Memory B cell (primary cell): ENCODE measurements at regions not wholly inside any gene's neighbourhood (a gene's known extent, or its start where the extent isn't known, plus 50 kb on each side); places are given as distances from the start of the nearest gene placed in this dataset.

Experiments used
- ATAC-seq: fragments of 150-1000 bp; cut with Tn5 transposase; 2 replicates; pipeline ENCODE4 v1.10.0; 2021; ENCODE audit warnings: low read depth, mild to moderate bottlenecking, moderate library complexity
- DNase-seq, 2 donors: peaks; one replicate each; pipeline ENCODE4 v3.0.0; 2022; ENCODE audit warnings: low spot score in 2 of 2
- H3K27ac Mint-ChIP-seq: one replicate; pipeline ENCODE4 v1.8.0; 2022; ENCODE audit warnings: mild to moderate bottlenecking, moderate library complexity, mixed read lengths
- H3K27me3 Mint-ChIP-seq: one replicate; pipeline ENCODE4 v1.8.0; 2022; ENCODE audit warnings: mixed read lengths
- H3K36me3 Mint-ChIP-seq: one replicate; pipeline ENCODE4 v1.8.0; 2022; ENCODE audit warnings: mild to moderate bottlenecking, mixed read lengths
- H3K4me1 Mint-ChIP-seq: one replicate; pipeline ENCODE4 v1.8.0; 2022; ENCODE audit warnings: mixed read lengths
- H3K4me3 Mint-ChIP-seq: one replicate; pipeline ENCODE4 v1.8.0; 2022; ENCODE audit warnings: mild to moderate bottlenecking, moderate library complexity, mixed read lengths
- H3K9me3 Mint-ChIP-seq: one replicate; pipeline ENCODE4 v1.8.0; 2022; ENCODE audit warnings: mixed read lengths

DNA sequence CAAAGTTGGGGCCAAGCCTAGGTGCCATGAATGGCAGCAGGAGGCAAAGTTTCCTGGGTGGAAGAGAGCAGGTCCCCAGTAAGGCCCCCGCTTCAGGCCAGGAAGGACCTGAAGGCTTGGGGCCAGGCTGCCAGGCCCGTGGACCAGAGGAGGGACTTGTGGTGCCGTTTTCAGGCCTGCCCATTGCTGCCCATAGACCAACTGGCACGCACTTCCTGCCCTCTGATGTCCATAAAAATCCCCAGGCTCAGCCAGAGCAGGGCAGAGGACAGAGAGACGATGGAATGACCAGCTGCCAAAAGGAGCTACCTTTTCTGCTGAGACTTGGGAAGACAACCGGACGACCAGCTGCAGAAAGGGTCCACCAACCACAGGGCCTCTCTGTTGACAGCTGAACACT, 1205.5 kb downstream of the ARAP2 start:
- no peaks in the 10 kb centered on the region for H3K4me1 Mint-ChIP-seq
- ATAC-seq: no peak
- no peaks in the 10 kb centered on the region for H3K36me3 Mint-ChIP-seq
- peaks cover 4% of the 10 kb centered on the region for H3K9me3 Mint-ChIP-seq
- no peaks in the 10 kb centered on the region for H3K27me3 Mint-ChIP-seq
- no peak for DNase-seq
- H3K27ac Mint-ChIP-seq: no peak overlapping the region
- H3K4me3 Mint-ChIP-seq: no peak overlapping the region

DNA sequence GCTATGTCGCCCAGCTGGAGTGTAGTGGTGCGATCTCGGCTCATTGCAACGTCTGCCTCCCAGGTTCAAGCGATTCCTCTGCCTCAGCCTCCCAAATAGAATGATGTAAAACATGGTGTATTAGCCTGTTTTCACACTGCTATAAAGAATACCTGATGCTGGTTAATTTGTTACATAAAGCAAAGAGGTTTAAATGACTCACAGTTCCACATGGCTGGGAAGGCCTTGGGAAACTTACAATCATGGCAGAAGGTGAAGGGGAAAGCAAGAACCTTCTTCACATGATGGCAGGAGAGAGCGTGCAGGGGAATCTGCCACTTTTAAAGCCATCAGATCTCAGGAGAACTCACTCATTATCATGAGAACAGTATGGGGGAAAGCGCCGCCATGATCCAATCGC, 1191.8 kb downstream of the ARAP2 start:
- no peak for DNase-seq
- H3K36me3 Mint-ChIP-seq: no peaks in the 10 kb centered on the region
- H3K27me3 Mint-ChIP-seq: no peaks in the 10 kb centered on the region
- no peak overlapping the region for H3K27ac Mint-ChIP-seq
- no peaks in the 10 kb centered on the region for H3K9me3 Mint-ChIP-seq
- no peak overlapping the region for H3K4me3 Mint-ChIP-seq
- H3K4me1 Mint-ChIP-seq: no peaks in the 10 kb centered on the region
- ATAC-seq: no peak

DNA sequence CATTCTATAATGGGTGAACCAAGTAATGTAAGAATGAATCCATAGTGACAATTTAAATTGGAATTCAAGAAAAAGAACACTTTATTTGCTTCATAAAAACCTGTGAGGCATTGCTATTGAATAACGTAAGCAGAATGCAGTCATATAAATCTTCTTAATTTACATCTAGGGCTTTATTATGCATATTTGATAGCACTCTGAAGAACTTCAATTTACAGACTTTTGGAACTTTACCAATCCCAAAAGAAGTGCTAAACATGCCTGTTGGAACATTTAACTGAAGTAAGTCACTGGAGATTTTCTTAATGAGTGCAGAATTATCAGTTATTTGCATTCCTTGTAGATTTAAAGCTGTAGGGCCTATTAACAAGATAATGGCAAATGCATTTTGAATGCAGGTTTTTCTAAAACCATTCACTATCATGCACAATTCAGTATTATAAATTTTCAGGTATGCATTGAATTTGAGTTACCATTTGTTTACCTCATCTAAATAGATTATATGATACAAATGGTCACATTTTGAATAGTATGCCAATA, 1181.2 kb downstream of the ARAP2 start:
- no peaks in the 10 kb centered on the region for H3K4me1 Mint-ChIP-seq
- H3K27ac Mint-ChIP-seq: no peak overlapping the region
- H3K27me3 Mint-ChIP-seq: no peaks in the 10 kb centered on the region
- H3K36me3 Mint-ChIP-seq: no peaks in the 10 kb centered on the region
- H3K9me3 Mint-ChIP-seq: no peaks in the 10 kb centered on the region
- no peak for ATAC-seq
- no peak overlapping the region for H3K4me3 Mint-ChIP-seq
- DNase-seq: no peak

DNA sequence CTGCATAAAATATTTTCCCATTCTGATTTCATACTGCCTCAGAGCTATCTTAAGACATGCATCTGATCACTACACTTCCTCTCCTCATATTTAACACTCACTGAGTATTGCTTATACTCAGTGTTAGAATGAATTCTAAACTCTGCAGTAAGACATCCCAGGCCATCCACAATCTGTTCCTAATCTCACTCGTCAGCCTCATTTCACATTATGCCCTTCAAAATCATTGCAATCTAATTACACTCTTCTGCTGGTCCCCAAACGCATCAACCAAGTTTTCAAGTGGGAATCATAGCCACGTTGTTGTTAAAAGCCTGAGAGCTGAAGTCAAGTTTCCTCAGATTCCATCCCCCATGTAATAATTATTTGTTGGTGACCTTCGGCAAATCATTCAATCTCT, 1177.9 kb downstream of the ARAP2 start:
- Mint-ChIP-seq H3K36me3 (no peaks in the 10 kb centered on the region), H3K27ac (no peak overlapping the region), H3K4me1 (no peaks in the 10 kb centered on the region), H3K27me3 (no peaks in the 10 kb centered on the region), H3K4me3 (no peak overlapping the region), H3K9me3 (no peaks in the 10 kb centered on the region)
- ATAC-seq: no peak
- DNase-seq: no peak

DNA sequence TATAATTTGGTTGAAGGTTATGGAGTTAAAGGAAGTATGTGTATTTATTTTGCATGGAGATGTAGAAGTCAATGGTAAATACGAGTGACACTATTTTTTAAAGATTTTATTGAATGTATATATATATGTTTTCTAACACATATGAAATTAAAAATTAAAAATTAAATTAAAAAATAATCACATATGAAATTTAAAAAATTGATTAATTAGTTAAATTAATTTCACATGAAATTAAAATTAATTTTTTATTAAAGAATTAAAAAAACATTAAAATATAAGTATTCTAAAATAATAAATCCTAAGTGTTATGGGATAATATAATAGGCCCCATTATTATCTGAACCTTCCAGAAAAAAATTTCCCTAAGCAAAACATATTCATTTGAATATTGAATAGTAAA, 1163.5 kb downstream of the ARAP2 start:
- Mint-ChIP-seq H3K4me3 (no peak overlapping the region), H3K27ac (no peak overlapping the region), H3K4me1 (no peaks in the 10 kb centered on the region), H3K36me3 (no peaks in the 10 kb centered on the region), H3K9me3 (peaks cover 6% of the 10 kb centered on the region), H3K27me3 (no peaks in the 10 kb centered on the region)
- no peak for DNase-seq
- ATAC-seq: no peak

DNA sequence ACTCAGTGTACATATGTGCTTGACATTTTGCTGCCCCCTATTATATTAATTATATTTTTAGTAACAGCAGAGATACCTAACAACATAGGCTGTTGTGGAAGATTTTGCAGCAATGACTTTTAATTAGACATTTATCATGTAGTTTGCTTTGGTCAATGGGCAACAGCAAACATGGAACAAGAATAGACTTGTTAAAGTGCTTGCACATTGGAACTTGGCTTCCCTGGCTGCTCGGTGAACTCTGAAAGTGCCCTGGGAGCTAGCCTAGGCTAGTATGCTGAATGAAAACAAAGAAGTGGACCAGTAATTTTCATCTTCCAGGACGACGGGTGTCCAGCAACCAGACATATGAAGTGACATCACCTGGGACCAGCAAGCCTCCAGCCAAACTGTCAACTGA, 1157.1 kb downstream of the ARAP2 start:
- H3K27me3 Mint-ChIP-seq: no peaks in the 10 kb centered on the region
- no peaks in the 10 kb centered on the region for H3K36me3 Mint-ChIP-seq
- no peak overlapping the region for H3K27ac Mint-ChIP-seq
- no peak for DNase-seq
- H3K4me1 Mint-ChIP-seq: no peaks in the 10 kb centered on the region
- peaks cover 2% of the 10 kb centered on the region for H3K9me3 Mint-ChIP-seq
- no peak for ATAC-seq
- H3K4me3 Mint-ChIP-seq: no peak overlapping the region

DNA sequence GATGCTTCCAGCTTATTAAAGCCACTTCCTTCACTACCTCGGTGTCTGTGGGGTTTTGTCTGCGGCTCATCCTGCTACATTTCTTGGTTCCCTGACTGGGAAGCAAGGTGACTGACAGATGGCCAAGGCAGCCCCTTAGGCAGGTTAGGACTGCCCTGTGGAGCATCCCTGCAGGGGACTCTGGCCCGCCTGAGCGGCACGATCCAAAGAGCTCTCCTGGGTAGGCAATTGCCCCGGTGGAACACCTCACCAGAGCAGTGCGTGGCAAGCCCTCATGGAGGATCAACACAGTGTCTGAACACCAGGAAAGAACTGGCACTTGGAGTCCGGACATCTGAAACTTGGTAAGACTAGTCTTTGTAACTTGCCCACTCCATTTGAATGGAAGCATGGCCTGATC, 1143.4 kb downstream of the ARAP2 start:
- Mint-ChIP-seq H3K4me1 (no peaks in the 10 kb centered on the region), H3K9me3 (peaks cover 9% of the 10 kb centered on the region), H3K36me3 (no peaks in the 10 kb centered on the region), H3K4me3 (no peak overlapping the region), H3K27me3 (no peaks in the 10 kb centered on the region), H3K27ac (no peak overlapping the region)
- no peak for DNase-seq
- ATAC-seq: no peak

DNA sequence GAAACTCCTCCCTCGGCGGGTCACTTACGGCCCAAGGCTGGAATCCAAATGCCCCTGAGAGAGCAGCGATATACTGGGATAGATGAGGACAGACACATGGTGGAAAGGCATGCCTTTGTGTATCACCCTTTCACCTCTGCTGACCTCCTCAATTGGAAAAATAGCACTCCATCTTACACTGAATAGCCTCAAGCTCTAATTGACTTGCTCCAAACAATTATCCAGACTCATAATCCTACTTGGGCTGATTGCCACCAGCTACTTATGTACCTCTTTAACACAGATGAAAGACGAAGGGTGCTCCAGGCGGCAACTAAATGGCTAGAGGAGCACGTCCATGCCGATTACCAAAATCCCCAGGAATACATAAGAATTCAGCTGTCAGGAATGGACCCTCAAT, 1142.2 kb downstream of the ARAP2 start:
- H3K27me3 Mint-ChIP-seq: no peaks in the 10 kb centered on the region
- H3K4me3 Mint-ChIP-seq: no peak overlapping the region
- no peaks in the 10 kb centered on the region for H3K4me1 Mint-ChIP-seq
- no peaks in the 10 kb centered on the region for H3K36me3 Mint-ChIP-seq
- ATAC-seq (no peak), DNase-seq (no peak)
- H3K27ac Mint-ChIP-seq: no peak overlapping the region
- H3K9me3 Mint-ChIP-seq: peaks cover 6% of the 10 kb centered on the region

DNA sequence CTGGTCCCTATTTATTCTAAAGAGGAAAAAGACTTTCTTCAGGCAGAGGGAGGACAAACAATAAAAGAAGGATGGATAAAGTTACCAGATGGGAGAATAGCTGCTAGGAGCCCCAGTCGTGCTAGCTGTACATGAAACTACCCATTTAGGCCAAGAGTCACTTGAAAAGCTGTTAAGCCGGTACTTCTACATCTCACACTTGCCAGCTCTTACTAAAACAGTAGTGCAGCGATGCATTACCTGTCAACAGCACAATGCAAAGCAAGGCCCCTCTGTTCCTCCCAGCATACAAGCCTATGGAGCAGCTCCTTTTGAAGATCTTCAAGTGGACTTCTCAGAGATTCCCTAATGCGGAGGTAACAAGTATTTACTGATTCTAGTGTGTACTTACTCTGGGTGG, 1138.8 kb downstream of the ARAP2 start:
- Mint-ChIP-seq H3K4me3 (no peak overlapping the region), H3K36me3 (no peaks in the 10 kb centered on the region)

DNA sequence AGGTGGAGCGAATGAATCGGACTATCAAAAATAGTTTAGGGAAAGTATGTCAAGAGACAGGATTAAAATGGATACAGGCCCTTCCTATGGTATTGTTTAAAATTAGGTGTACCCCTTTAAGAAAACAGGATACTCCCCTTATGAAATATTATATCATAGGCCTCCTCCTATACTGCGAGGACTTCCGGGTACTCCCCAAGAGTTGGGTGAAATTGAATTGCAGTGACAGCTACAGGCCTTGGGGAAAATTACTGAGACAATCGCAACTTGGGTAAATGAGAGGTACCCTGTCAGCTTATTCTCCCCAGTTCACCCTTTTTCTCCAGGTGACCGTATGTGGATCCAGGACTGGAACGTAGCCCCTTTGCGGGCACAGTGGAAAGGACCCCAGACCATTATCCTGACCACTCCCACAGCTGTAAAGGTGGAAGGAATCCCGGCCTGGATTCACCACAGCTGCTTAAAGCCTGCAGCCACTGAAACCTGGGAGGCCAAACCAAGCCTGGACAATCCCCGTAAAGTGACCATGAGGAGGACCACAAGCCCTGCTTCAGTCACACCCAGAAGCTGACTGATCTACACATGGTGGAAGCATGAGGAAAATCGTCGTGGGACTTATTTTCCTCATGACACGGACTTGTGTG, 1138.1 kb downstream of the ARAP2 start:
- Mint-ChIP-seq H3K9me3 (peaks cover 5% of the 10 kb centered on the region), H3K27ac (no peak overlapping the region), H3K36me3 (no peaks in the 10 kb centered on the region), H3K4me3 (no peak overlapping the region), H3K4me1 (no peaks in the 10 kb centered on the region), H3K27me3 (no peaks in the 10 kb centered on the region)
- ATAC-seq (no peak), DNase-seq (no peak)

More for the DNA sequence above, 1138.8 kb downstream of the ARAP2 start:
- ATAC-seq (no peak), DNase-seq (no peak)
- no peaks in the 10 kb centered on the region for H3K27me3 Mint-ChIP-seq
- peaks cover 5% of the 10 kb centered on the region for H3K9me3 Mint-ChIP-seq
- no peak overlapping the region for H3K27ac Mint-ChIP-seq
- no peaks in the 10 kb centered on the region for H3K4me1 Mint-ChIP-seq

DNA sequence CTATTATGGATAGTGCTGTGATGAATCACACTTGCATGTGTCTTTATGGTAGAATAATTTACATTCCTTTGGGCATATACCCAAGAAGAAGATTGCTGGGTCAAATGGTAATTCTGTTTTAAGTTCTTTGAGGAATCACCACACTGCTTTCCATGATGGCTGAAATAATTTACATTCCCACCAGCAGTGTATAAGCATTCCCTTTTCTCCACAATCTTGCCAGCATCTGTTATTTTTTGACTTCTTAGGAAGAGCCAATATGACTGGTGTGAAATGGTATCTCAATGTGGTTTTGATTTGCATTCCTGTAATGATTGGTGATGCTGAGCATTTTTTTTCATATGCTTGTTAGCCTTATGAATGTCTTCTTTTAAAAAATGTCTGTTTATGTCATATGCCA, 1120.2 kb downstream of the ARAP2 start:
- no peak overlapping the region for H3K4me3 Mint-ChIP-seq
- H3K4me1 Mint-ChIP-seq: no peaks in the 10 kb centered on the region
- no peaks in the 10 kb centered on the region for H3K36me3 Mint-ChIP-seq
- peaks cover 6% of the 10 kb centered on the region for H3K9me3 Mint-ChIP-seq
- no peak overlapping the region for H3K27ac Mint-ChIP-seq
- H3K27me3 Mint-ChIP-seq: no peaks in the 10 kb centered on the region
- DNase-seq (no peak), ATAC-seq (no peak)

DNA sequence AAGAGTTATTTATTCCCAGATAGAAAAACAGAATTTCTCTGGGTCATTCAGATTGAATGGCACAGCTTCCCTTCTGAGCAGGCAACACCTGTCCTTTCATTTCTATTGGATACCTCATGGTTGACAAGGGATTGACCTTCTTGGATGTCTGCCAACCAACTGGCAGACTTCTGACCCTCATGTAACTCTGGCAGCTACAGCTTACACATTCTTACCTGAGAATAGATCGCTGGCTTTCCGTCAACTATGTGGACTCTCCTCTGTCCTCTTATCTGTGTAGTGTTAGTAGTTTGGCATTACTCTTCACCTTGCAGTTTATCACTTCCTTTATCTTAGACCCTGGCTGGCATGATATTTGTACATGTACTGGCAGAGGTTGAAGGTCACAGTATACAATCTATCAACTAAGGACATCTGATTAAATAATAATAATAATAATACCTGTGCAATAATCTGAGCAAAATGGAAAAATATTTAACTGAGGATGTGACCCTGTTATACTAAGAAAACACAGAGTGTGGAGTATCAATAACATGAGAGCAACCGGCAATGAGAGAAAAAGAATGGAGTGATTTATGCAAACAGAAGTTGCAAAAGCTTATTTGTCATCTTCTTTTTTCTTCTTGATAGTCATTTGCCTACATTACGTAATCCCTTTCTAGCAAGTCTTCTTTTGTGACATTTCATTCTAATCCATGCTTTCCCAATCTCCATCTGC, 1118.2 kb downstream of the ARAP2 start:
- Mint-ChIP-seq H3K27ac (no peak overlapping the region), H3K4me3 (no peak overlapping the region), H3K4me1 (no peaks in the 10 kb centered on the region), H3K27me3 (no peaks in the 10 kb centered on the region), H3K36me3 (no peaks in the 10 kb centered on the region), H3K9me3 (peaks cover 6% of the 10 kb centered on the region)
- DNase-seq (no peak), ATAC-seq (no peak)

DNA sequence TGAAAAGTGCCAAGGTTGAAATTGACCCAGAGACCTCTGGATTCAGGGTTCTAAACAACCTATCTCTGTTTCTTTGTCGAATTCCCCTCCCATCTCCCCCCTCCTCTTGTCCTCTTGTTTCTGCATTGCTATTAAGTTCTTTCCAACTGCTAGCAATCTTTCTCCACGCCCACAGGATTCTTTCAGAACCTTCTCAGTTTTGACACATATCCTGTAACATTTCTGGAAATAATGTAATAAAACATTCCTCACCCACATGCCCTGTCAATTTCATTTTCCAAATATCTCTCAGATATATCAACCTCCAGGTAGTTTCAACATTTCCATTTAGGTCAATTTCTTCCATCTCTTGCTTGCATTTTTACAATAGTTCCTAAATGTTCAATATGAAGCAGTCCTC, 1105.9 kb downstream of the ARAP2 start:
- no peak overlapping the region for H3K4me3 Mint-ChIP-seq
- ATAC-seq (no peak), DNase-seq (no peak)
- no peak overlapping the region for H3K27ac Mint-ChIP-seq
- H3K27me3 Mint-ChIP-seq: no peaks in the 10 kb centered on the region
- H3K4me1 Mint-ChIP-seq: no peaks in the 10 kb centered on the region
- peaks cover 3% of the 10 kb centered on the region for H3K9me3 Mint-ChIP-seq
- no peaks in the 10 kb centered on the region for H3K36me3 Mint-ChIP-seq

DNA sequence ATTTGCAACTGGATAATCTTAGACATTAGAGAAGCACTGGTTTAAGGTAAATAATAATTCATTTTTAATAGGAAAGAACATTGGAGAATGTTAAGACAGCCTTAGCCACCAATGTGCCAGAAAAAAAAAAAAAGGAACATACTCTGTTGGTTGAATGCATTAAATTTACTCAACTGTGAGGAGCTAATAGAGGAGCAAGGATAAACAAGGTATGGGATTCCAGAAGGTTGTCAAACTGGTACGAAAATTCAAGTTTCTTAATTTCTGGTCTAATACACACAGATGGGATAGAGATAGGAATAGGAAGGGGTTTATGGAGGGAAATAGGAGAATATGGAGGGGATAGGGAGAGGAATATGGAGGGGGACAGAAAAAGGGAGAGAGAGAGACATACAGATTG, 1096.6 kb downstream of the ARAP2 start:
- DNase-seq: no peak
- H3K4me3 Mint-ChIP-seq: no peak overlapping the region
- no peaks in the 10 kb centered on the region for H3K4me1 Mint-ChIP-seq
- H3K27ac Mint-ChIP-seq: no peak overlapping the region
- H3K36me3 Mint-ChIP-seq: no peaks in the 10 kb centered on the region
- ATAC-seq: no peak
- H3K9me3 Mint-ChIP-seq: peaks cover 6% of the 10 kb centered on the region
- H3K27me3 Mint-ChIP-seq: no peaks in the 10 kb centered on the region
